ENCODE measurements at regions not wholly inside any gene's neighbourhood (a gene's known extent, or its start where the extent isn't known, plus 50 kb on each side); places are given as distances from the start of the nearest gene placed in this dataset.

GRCh38 chr11:8326337-8326736 lies 62.7 kb upstream of the LMO1 start:
- TF ChIP-seq CTCF (IDR thresholded peaks at IDR 0.05) (no peak), POLR2A (IDR thresholded peaks at IDR 0.05) (no peak)
- Histone ChIP-seq H3K4me1 (peaks cover 0 to 20% (median 6%) of the 10 kb centered on the region in 12 donors), H3K27ac (no peak overlapping the region), H3K36me3 (no peaks in the 10 kb centered on the region), H3K4me3 (no peak overlapping the region), H3K27me3 (peaks cover 0 to 11% (median 0%) of the 10 kb centered on the region in 9 donors), H3K9me3 (no peaks in the 10 kb centered on the region)
- 59 to 93% (median 85%) methylated on average over 3 of the region's 3 CpGs for WGBS, 4 donors
- ATAC-seq (no peak), DNase-seq (no peak)
- intact Hi-C loops (cut with DNase I): loop anchor here in 2 of 10 donors (10.0 kb wide), 2 partner anchors 102 to 238 kb away; no protein-coding TSS in a partner anchor

DNA sequence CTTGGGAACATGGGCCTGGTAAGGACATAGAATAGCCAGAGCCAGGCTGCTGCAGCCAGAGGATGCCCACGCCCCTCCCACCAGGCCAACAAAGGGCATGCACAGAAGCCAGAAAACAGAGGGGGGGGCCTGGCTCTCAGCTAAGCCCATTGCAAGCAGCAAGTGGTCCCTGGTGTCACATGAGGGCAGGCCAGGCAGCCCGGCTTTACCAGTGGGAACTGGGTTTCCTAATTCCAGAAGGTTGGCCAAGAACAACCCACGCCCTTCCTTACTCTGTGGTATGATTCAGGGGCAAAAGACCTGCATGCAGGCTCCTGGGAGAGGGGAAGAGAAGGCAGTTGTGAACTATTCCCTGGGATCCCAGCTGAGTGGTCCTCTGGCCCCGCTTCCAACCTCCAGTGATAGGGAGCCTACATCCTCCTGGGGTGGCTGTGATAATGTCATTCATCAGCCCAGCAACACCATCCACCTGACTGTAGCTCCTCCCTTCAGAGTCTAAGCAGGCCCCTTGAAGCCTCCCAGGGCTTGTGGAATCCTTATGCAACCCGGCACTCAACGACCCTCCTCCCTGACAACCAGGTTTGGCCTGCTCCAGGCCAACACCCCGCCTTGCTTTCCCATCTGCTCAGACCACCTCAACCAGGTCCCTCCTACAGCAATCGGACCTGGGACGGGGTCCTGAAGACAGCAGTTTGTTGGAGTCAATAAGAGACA lies 62.1 kb upstream of the LMO1 start:
- peaks cover 0 to 5% (median 0%) of the 10 kb centered on the region in 9 donors for H3K27me3 ChIP-seq
- H3K4me3 ChIP-seq: no peak overlapping the region
- no peak overlapping the region for H3K27ac ChIP-seq
- no peaks in the 10 kb centered on the region for H3K9me3 ChIP-seq
- no peaks in the 10 kb centered on the region for H3K36me3 ChIP-seq
- no peak for ATAC-seq
- no peak for DNase-seq
- peaks cover 0 to 20% (median 6%) of the 10 kb centered on the region in 12 donors for H3K4me1 ChIP-seq
- intact Hi-C loops (cut with DNase I): loop anchor here in 2 of 10 donors (10.0 kb wide), 2 partner anchors 101 to 239 kb away; no protein-coding TSS in a partner anchor
- TF ChIP-seq POLR2A (IDR thresholded peaks at IDR 0.05) (no peak), CTCF (IDR thresholded peaks at IDR 0.05) (no peak)
- 67 to 76% (median 75%) methylated on average over 8 to 9 of the region's 9 CpGs for WGBS, 4 donors

- Histone ChIP-seq H3K36me3 (no peaks in the 10 kb centered on the region), H3K4me3 (no peak overlapping the region), H3K9me3 (no peaks in the 10 kb centered on the region), H3K4me1 (peaks cover 0 to 7% (median 0%) of the 10 kb centered on the region in 12 donors), H3K27me3 (peaks cover 0 to 6% (median 0%) of the 10 kb centered on the region in 9 donors), H3K27ac (no peak overlapping the region)
- WGBS, 4 donors: 88 to 93% (median 89%) methylated on average over 11 to 13 of the region's 13 CpGs
- ATAC-seq (no peak), DNase-seq (no peak)
- intact Hi-C loops (cut with DNase I): loop anchor here in 2 of 10 donors (10.0 kb wide), 2 partner anchors 99 to 241 kb away; no protein-coding TSS in a partner anchor
- TF ChIP-seq CTCF (IDR thresholded peaks at IDR 0.05) (no peak), POLR2A (IDR thresholded peaks at IDR 0.05) (no peak)
These were observed 59.7 kb upstream of the LMO1 start for GRCh38 chr11:8323161-8323935.

GRCh38 chr11:8321876-8322275 lies 58.2 kb upstream of the LMO1 start:
- DNase-seq (no peak), ATAC-seq (no peak)
- Histone ChIP-seq H3K4me1 (no peaks in the 10 kb centered on the region), H3K27me3 (peaks cover 0 to 6% (median 0%) of the 10 kb centered on the region in 9 donors), H3K4me3 (no peak overlapping the region), H3K36me3 (no peaks in the 10 kb centered on the region), H3K27ac (no peak overlapping the region), H3K9me3 (no peaks in the 10 kb centered on the region)
- TF ChIP-seq CTCF (IDR thresholded peaks at IDR 0.05): no peak
- no peak for TF ChIP-seq POLR2A (IDR thresholded peaks at IDR 0.05)
- intact Hi-C loops (cut with DNase I): loop anchor here in 2 of 10 donors (10.0 kb wide), 2 partner anchors 97 to 243 kb away; no protein-coding TSS in a partner anchor
- WGBS, 4 donors: 81 to 93% (median 90%) methylated on average over 10 of the region's 10 CpGs
